ENCODE measurements at regions not wholly inside any gene's neighbourhood (a gene's known extent, or its start where the extent isn't known, plus 50 kb on each side); places are given as distances from the start of the nearest gene placed in this dataset.

GRCh38 chr4:84243685-84244084, 255.4 kb downstream of the NKX6-1 start:
- no peaks in the 10 kb centered on the region for H3K4me1 Mint-ChIP-seq (ENCODE audit: low read depth, unreplicated experiment)
- CTCF ChIA-PET, result no interaction called here

GRCh38 chr4:84239278-84239845, 259.7 kb downstream of the NKX6-1 start:
- Mint-ChIP-seq H3K27me3 (ENCODE audit: unreplicated experiment) (no peaks in the 10 kb centered on the region), H3K9me3 (ENCODE audit: low read depth, unreplicated experiment) (no peaks in the 10 kb centered on the region), H3K4me3 (ENCODE audit: low read depth, unreplicated experiment) (no peak overlapping the region), H3K4me1 (ENCODE audit: low read depth, unreplicated experiment) (no peaks in the 10 kb centered on the region), H3K36me3 (ENCODE audit: insufficient read depth, unreplicated experiment) (no peaks in the 10 kb centered on the region), H3K27ac (ENCODE audit: unreplicated experiment) (no peak overlapping the region)
- DNase-seq, result no peak
- CTCF ChIA-PET, result no interaction called here
- TF ChIP-seq CTCF (IDR thresholded peaks at IDR 0.05; ENCODE audit: unreplicated experiment), result no peak
- intact Hi-C loops (cut with micrococcal nuclease; ENCODE audit: unreplicated experiment), result no loop called here
- BruUV-seq (replicated peaks), result no TSS peak

More at GRCh38 chr4:84243685-84244084, 255.4 kb downstream of the NKX6-1 start:
- no TSS peak for BruUV-seq (replicated peaks)
- no peak overlapping the region for H3K27ac Mint-ChIP-seq (ENCODE audit: unreplicated experiment)
- intact Hi-C loops (cut with micrococcal nuclease; ENCODE audit: unreplicated experiment), result no loop called here
- DNase-seq, result no peak
- TF ChIP-seq CTCF (IDR thresholded peaks at IDR 0.05; ENCODE audit: unreplicated experiment), result no peak
- H3K9me3 Mint-ChIP-seq (ENCODE audit: low read depth, unreplicated experiment), result no peaks in the 10 kb centered on the region
- H3K27me3 Mint-ChIP-seq (ENCODE audit: unreplicated experiment), result peaks cover 17% of the 10 kb centered on the region
- H3K36me3 Mint-ChIP-seq (ENCODE audit: insufficient read depth, unreplicated experiment), result no peaks in the 10 kb centered on the region
- H3K4me3 Mint-ChIP-seq (ENCODE audit: low read depth, unreplicated experiment), result no peak overlapping the region

GRCh38 chr4:84238247-84239090, 260.6 kb downstream of the NKX6-1 start:
- no peaks in the 10 kb centered on the region for H3K9me3 Mint-ChIP-seq (ENCODE audit: low read depth, unreplicated experiment)
- no peak overlapping the region for H3K27ac Mint-ChIP-seq (ENCODE audit: unreplicated experiment)
- BruUV-seq (replicated peaks), result no TSS peak
- H3K4me3 Mint-ChIP-seq (ENCODE audit: low read depth, unreplicated experiment), result no peak overlapping the region
- no peaks in the 10 kb centered on the region for H3K36me3 Mint-ChIP-seq (ENCODE audit: insufficient read depth, unreplicated experiment)
- intact Hi-C loops (cut with micrococcal nuclease; ENCODE audit: unreplicated experiment), result no loop called here
- peaks cover 4% of the 10 kb centered on the region for H3K27me3 Mint-ChIP-seq (ENCODE audit: unreplicated experiment)
- DNase-seq, result no peak
- no peaks in the 10 kb centered on the region for H3K4me1 Mint-ChIP-seq (ENCODE audit: low read depth, unreplicated experiment)
- no peak for TF ChIP-seq CTCF (IDR thresholded peaks at IDR 0.05; ENCODE audit: unreplicated experiment)
- CTCF ChIA-PET, result no interaction called here

- Mint-ChIP-seq H3K4me3 (ENCODE audit: low read depth, unreplicated experiment) (no peak overlapping the region), H3K4me1 (ENCODE audit: low read depth, unreplicated experiment) (no peaks in the 10 kb centered on the region), H3K9me3 (ENCODE audit: low read depth, unreplicated experiment) (no peaks in the 10 kb centered on the region), H3K27ac (ENCODE audit: unreplicated experiment) (no peak overlapping the region), H3K36me3 (ENCODE audit: insufficient read depth, unreplicated experiment) (no peaks in the 10 kb centered on the region), H3K27me3 (ENCODE audit: unreplicated experiment) (peaks cover 14% of the 10 kb centered on the region)
- no TSS peak for BruUV-seq (replicated peaks)
- DNase-seq, result no peak
- no peak for TF ChIP-seq CTCF (IDR thresholded peaks at IDR 0.05; ENCODE audit: unreplicated experiment)
- CTCF ChIA-PET, result no interaction called here
- intact Hi-C loops (cut with micrococcal nuclease; ENCODE audit: unreplicated experiment), result no loop called here
Observed at GRCh38 chr4:84237008-84237407, 262.1 kb downstream of the NKX6-1 start.
